Suprapubic skin (tissue), 4 donors: ENCODE measurements at regions not wholly inside any gene's neighbourhood (a gene's known extent, or its start where the extent isn't known, plus 50 kb on each side); places are given as distances from the start of the nearest gene placed in this dataset.

ENCODE experiments used
- DNase-seq, 2 donors: peaks; one replicate each; pipeline ENCODE4 v3.0.0-alpha.2; 2019; ENCODE audit warnings: low spot score in 2 of 2
- H3K27ac ChIP-seq: fragments of 200-600 bp; sonication (generic); one replicate; pipeline ENCODE4 v1.5.1; 2019
- H3K27me3 ChIP-seq: fragments of 200-600 bp; sonication (generic); one replicate; pipeline ENCODE4 v1.5.1; 2019
- H3K36me3 ChIP-seq: fragments of 200-600 bp; sonication (generic); one replicate; pipeline ENCODE4 v1.5.1; 2019
- H3K4me1 ChIP-seq: fragments of 200-600 bp; sonication (generic); one replicate; pipeline ENCODE4 v1.5.1; 2019
- H3K4me3 ChIP-seq: fragments of 200-600 bp; sonication (generic); one replicate; pipeline ENCODE4 v1.5.1; 2019; ENCODE audit warnings: mild to moderate bottlenecking
- H3K9me3 ChIP-seq: fragments of 200-600 bp; sonication (generic); one replicate; pipeline ENCODE4 v1.5.1; 2019
- CTCF ChIP-seq, 2 donors: fragments of 200-600 bp in 1 of 2; fragments of 450-650 bp in 1 of 2; sonication (generic) in 1 of 2; IDR thresholded peaks; one replicate each; pipeline ENCODE4 v1.5.1; 2016 to 2019; ENCODE audit warnings: antibody characterized with exemption in 2 of 2, mild to moderate bottlenecking in 1 of 2, moderate library complexity in 1 of 2
- EP300 ChIP-seq: sonication (generic); formaldehyde crosslinking; IDR thresholded peaks from one replicate; pipeline ENCODE4 v1.6.1; 2017; ENCODE audit warnings: antibody characterized with exemption
- POLR2A ChIP-seq, 2 donors: fragments of 450-650 bp; IDR thresholded peaks; one replicate each; pipeline ENCODE4 v1.6.1; 2017; ENCODE audit warnings: antibody characterized with exemption in 2 of 2, mild to moderate bottlenecking in 2 of 2, moderate library complexity in 2 of 2
- POLR2AphosphoS5 ChIP-seq, 3 donors: sonication (generic); formaldehyde crosslinking; IDR thresholded peaks; one replicate each; pipeline ENCODE4 v1.6.1; 2017; ENCODE audit warnings: antibody characterized with exemption in 3 of 3
- WGBS: methylation state at CpG from one replicate; pipeline ENCODE4 v1.1.5; 2018; 5-methylcytosine and 5-hydroxymethylcytosine counted together

- Histone ChIP-seq H3K4me3 (no peak overlapping the region), H3K4me1 (no peaks in the 10 kb centered on the region), H3K27ac (no peak overlapping the region), H3K27me3 (peaks cover 13% of the 10 kb centered on the region), H3K36me3 (no peaks in the 10 kb centered on the region), H3K9me3 (no peaks in the 10 kb centered on the region)
- no peak for DNase-seq
- TF ChIP-seq POLR2A (IDR thresholded peaks at IDR 0.05) (no peak), CTCF (IDR thresholded peaks at IDR 0.05) (no peak), EP300 (no peak), POLR2AphosphoS5 (IDR thresholded peaks at IDR 0.05) (no peak)
- WGBS = 73% methylated on average over 2 of the region's 2 CpGs
These were observed 120.7 kb upstream of the AGAP1 start for GRCh38 chr2:235373171-235373570.

GRCh38 chr2:235377176-235377575 is 116.7 kb upstream of the AGAP1 start:
- H3K27ac ChIP-seq = no peak overlapping the region
- WGBS = 55% methylated on average over 4 of the region's 4 CpGs
- TF ChIP-seq POLR2A (IDR thresholded peaks at IDR 0.05) = no peak
- TF ChIP-seq CTCF (IDR thresholded peaks at IDR 0.05) = no peak
- no peak for TF ChIP-seq POLR2AphosphoS5 (IDR thresholded peaks at IDR 0.05)
- no peak for TF ChIP-seq EP300

DNA sequence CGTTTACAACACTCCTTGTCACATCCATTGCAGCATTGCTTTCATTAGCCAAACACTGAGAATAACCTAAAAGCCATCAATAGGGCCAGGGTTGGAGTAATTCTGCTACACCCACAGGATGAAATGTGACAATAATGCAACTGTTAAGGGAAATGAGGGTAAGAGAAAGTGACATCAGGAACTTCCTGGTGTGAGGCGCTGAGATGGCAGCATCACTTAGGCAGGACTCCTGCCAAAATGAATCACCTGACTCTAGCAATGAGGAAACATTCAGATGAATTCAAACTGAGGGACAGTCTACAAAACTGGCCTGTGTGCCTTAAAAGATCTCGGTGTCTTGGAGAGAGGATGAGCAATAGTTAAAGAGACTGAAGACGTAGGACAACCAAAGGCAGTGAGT is 115.6 kb upstream of the AGAP1 start:
- WGBS = 33% methylated on average over 4 of the region's 4 CpGs

More at GRCh38 chr2:235377176-235377575, 116.7 kb upstream of the AGAP1 start:
- H3K9me3 ChIP-seq = no peaks in the 10 kb centered on the region
- H3K36me3 ChIP-seq = no peaks in the 10 kb centered on the region
- H3K27me3 ChIP-seq = peaks cover 6% of the 10 kb centered on the region
- DNase-seq = no peak
- peaks cover 1% of the 10 kb centered on the region for H3K4me1 ChIP-seq
- no peak overlapping the region for H3K4me3 ChIP-seq

GRCh38 chr2:235378944-235379343 is 114.9 kb upstream of the AGAP1 start:
- DNase-seq = no peak
- no peak overlapping the region for H3K27ac ChIP-seq
- no peaks in the 10 kb centered on the region for H3K36me3 ChIP-seq
- H3K4me1 ChIP-seq = peaks cover 3% of the 10 kb centered on the region
- H3K27me3 ChIP-seq = peaks cover 6% of the 10 kb centered on the region
- H3K9me3 ChIP-seq = no peaks in the 10 kb centered on the region
- WGBS = 74% methylated on average over 4 of the region's 4 CpGs
- no peak overlapping the region for H3K4me3 ChIP-seq
- TF ChIP-seq EP300 (no peak), POLR2A (IDR thresholded peaks at IDR 0.05) (no peak), CTCF (IDR thresholded peaks at IDR 0.05) (no peak), POLR2AphosphoS5 (IDR thresholded peaks at IDR 0.05) (no peak)

More for the DNA sequence above, 115.6 kb upstream of the AGAP1 start:
- TF ChIP-seq POLR2AphosphoS5 (IDR thresholded peaks at IDR 0.05) (no peak), EP300 (no peak), CTCF (IDR thresholded peaks at IDR 0.05) (no peak), POLR2A (IDR thresholded peaks at IDR 0.05) (no peak)
- Histone ChIP-seq H3K4me3 (no peak overlapping the region), H3K36me3 (no peaks in the 10 kb centered on the region), H3K27ac (no peak overlapping the region), H3K4me1 (peaks cover 3% of the 10 kb centered on the region), H3K27me3 (peaks cover 6% of the 10 kb centered on the region), H3K9me3 (no peaks in the 10 kb centered on the region)
- no peak for DNase-seq

DNA sequence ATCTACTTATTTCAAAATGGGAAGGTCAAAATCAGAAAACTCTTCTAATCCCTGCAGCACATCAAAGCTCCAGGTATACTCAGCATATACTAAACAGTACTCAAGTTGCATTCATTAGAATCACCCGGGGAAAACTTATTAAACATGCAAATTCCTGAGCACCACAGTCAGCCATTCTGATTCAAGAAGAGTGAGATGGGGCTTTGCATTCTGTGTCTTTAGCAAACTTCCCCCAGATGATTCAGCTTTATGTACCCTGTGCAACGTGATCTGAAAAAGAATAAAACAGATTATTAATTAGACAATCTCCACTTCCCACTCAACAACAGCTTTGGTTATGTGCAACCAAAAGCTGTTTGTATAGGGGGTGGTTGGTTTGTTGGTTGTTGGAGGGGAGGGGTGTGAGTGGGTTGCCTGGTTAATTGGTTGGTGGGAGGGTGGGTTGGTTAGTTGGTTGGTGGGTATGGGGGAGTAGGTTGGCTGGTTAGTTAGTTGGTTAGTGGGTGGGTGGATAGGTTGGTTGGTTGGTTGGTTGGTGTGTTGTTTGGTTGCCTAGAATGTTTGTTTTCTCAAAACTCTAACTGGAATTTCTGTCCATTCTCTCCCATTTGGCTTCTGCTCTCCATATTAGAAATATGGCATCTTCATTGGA is 112.5 kb upstream of the AGAP1 start:
- Histone ChIP-seq H3K4me1 (peaks cover 3% of the 10 kb centered on the region), H3K27me3 (no peaks in the 10 kb centered on the region), H3K27ac (no peak overlapping the region), H3K4me3 (no peak overlapping the region), H3K36me3 (no peaks in the 10 kb centered on the region), H3K9me3 (no peaks in the 10 kb centered on the region)
- 79% methylated on average over 2 of the region's 2 CpGs for WGBS
- DNase-seq = no peak
- no peak for TF ChIP-seq EP300
- TF ChIP-seq POLR2AphosphoS5 (IDR thresholded peaks at IDR 0.05) = no peak
- no peak for TF ChIP-seq CTCF (IDR thresholded peaks at IDR 0.05)
- no peak for TF ChIP-seq POLR2A (IDR thresholded peaks at IDR 0.05)
